MCF 10A (cell line): ENCODE measurements at regions not wholly inside any gene's neighbourhood (a gene's known extent, or its start where the extent isn't known, plus 50 kb on each side); places are given as distances from the start of the nearest gene placed in this dataset.
"Not testable (repeated sequence)": the region's sequence is repeated elsewhere in the genome, so short reads cannot be mapped to it uniquely, and the experiment has no call there.

ENCODE experiments used
- BruUV-seq: library from RNA; stranded (reverse); fragments of 400-500 nt; replicated peaks from 2 replicates; lab custom pipeline; 2021; lab: Mats Ljungman, UMichigan
- CTCF ChIA-PET: fragments of 300-600 bp; sonication (Branson Sonifier 250); formaldehyde crosslinking; extraction: SDS; loops from one replicate; lab custom pipeline; 2021; ENCODE audit warnings: antibody characterized with exemption, inconsistent platforms; lab: Yijun Ruan, JAX
- POLR2A ChIA-PET: fragments of 300-600, 350-650 bp; sonication (Branson Sonifier 250); formaldehyde crosslinking; extraction: SDS; loops from one replicate; lab custom pipeline; 2020; ENCODE audit warnings: antibody characterized with exemption, inconsistent platforms; lab: Yijun Ruan, JAX
- DNase-seq: peaks from one replicate; pipeline ENCODE4 v3.0.0-alpha.2; 2018; ENCODE audit not compliant: unreplicated experiment
- H3K27ac Mint-ChIP-seq: one replicate; pipeline ENCODE4 v1.8.0; 2022; ENCODE audit warnings: mild to moderate bottlenecking, low read depth, mixed read lengths; ENCODE audit not compliant: unreplicated experiment
- H3K27me3 Mint-ChIP-seq: one replicate; pipeline ENCODE4 v1.8.0; 2022; ENCODE audit warnings: mixed read lengths; ENCODE audit not compliant: insufficient read depth, unreplicated experiment
- H3K36me3 Mint-ChIP-seq: one replicate; pipeline ENCODE4 v1.8.0; 2022; ENCODE audit warnings: mild to moderate bottlenecking, moderate library complexity, mixed read lengths; ENCODE audit not compliant: insufficient read depth, unreplicated experiment
- H3K4me1 Mint-ChIP-seq: one replicate; pipeline ENCODE4 v1.8.0; 2022; ENCODE audit warnings: mixed read lengths; ENCODE audit not compliant: insufficient read depth, unreplicated experiment
- H3K4me3 Mint-ChIP-seq: one replicate; pipeline ENCODE4 v1.8.0; 2022; ENCODE audit warnings: mild to moderate bottlenecking, moderate library complexity, mixed read lengths; ENCODE audit not compliant: unreplicated experiment
- H3K9me3 Mint-ChIP-seq: one replicate; pipeline ENCODE4 v1.8.0; 2022; ENCODE audit warnings: mixed read lengths; ENCODE audit not compliant: unreplicated experiment
- intact Hi-C: fragments of 100-400 bp; cut with micrococcal nuclease; formaldehyde crosslinking; loops from 2 replicates; pipeline ENCODE4 v1.14.1; 2022
- TF ChIP-seq, protein P1 (sequence below): fragments of 200-600 bp; IDR thresholded peaks from one replicate; pipeline ENCODE4 v1.8.0; 2022; ENCODE audit warnings: antibody characterized with exemption, mild to moderate bottlenecking; ENCODE audit not compliant: unreplicated experiment

DNA sequence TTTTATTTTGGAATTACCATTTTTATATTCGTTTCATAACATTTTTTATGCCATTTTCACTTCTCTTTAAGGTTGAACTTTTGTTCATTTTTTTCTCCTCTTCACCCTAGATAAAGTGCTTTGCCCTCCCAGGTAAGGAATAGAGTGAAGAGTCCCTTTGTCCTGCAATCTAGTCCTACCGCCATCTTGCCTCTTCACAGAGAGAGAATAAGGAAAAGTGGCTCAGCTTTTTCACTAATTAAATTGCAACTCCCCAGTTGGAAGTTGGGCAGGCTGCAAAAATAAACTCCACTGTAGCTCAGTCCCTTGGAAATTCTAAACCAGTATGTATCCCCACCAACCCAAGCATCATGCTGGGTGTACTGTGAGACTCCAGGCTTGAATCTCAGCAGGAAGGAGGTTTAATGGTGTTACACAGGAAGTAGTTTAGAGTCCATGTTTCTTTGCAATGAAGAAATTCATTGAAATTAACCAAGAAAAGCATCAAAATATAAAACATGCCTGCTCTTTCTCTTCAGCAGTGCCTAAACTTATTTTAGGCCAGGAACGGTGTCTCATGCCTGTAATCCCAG, 60.3 kb upstream of the PCSK1 start:
- TSS peak; percentile 67 for BruUV-seq
- TF ChIP-seq, protein P1, sequence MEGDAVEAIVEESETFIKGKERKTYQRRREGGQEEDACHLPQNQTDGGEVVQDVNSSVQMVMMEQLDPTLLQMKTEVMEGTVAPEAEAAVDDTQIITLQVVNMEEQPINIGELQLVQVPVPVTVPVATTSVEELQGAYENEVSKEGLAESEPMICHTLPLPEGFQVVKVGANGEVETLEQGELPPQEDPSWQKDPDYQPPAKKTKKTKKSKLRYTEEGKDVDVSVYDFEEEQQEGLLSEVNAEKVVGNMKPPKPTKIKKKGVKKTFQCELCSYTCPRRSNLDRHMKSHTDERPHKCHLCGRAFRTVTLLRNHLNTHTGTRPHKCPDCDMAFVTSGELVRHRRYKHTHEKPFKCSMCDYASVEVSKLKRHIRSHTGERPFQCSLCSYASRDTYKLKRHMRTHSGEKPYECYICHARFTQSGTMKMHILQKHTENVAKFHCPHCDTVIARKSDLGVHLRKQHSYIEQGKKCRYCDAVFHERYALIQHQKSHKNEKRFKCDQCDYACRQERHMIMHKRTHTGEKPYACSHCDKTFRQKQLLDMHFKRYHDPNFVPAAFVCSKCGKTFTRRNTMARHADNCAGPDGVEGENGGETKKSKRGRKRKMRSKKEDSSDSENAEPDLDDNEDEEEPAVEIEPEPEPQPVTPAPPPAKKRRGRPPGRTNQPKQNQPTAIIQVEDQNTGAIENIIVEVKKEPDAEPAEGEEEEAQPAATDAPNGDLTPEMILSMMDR: no peak
- CTCF ChIA-PET: interaction anchor here (1.3 to 1.9 kb wide), 3 partner anchors 13 to 108 kb away, joined by 4 to 10 read pairs (median 8); no protein-coding TSS in a partner anchor
- peak; percentile 29 for DNase-seq
- Mint-ChIP-seq H3K4me3 (no peak overlapping the region), H3K27ac (peak overlapping the region; percentile 96), H3K9me3 (no peaks in the 10 kb centered on the region), H3K4me1 (peaks cover 10% of the 10 kb centered on the region), H3K27me3 (no peaks in the 10 kb centered on the region), H3K36me3 (no peaks in the 10 kb centered on the region)
- POLR2A ChIA-PET: interaction anchor here (0.6 to 3.9 kb wide), 10 partner anchors 16 to 209 kb away, joined by 3 to 38 read pairs (median 4); no protein-coding TSS in a partner anchor
- intact Hi-C loops: no loop called here

DNA sequence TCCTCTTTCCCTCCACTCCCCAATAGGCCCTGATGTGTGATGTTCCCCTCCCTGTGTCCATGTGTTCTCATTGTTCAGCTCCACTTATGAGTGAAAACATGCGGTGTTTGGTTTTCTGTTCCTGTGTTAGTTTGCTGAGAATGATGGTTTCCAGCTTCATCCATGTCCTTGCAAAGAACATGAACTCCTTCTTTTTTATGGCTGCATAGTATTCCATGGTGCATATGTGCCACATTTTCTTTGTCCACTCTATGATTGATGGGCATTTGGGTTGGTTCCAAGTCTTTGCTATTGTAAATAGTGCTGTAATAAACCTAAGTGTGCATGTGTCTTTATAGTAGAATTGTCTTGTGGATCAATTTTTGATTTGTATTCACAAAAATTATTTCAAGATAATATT, 62.4 kb upstream of the PCSK1 start:
- CTCF ChIA-PET: interaction anchor here (0.9 kb wide), 1 partner anchor 16 kb away, joined by 4 read pairs; no protein-coding TSS in a partner anchor
- DNase-seq, H3K4me3 Mint-ChIP-seq: not testable (repeated sequence)

DNA sequence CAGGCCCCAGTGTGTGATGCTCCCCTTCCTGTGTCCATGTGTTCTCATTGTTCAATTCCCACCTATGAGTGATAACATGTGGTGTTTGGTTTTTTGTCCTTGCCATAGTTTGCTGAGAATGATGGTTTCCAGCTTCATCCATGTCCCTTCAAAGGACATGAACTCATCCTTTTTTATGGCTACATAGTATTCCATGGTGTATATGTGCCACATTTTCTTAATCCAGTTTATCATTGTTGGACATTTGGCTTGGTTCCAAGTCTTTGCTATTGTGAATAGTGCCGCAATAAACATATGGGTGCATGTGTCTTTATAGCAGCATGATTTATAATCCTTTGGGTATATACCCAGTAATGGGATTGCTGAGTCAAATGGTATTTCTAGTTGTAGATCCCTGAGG, 64.0 kb upstream of the PCSK1 start:
- BruUV-seq, H3K27me3 Mint-ChIP-seq: not testable (repeated sequence)

More for the DNA sequence above, 62.4 kb upstream of the PCSK1 start:
- H3K9me3 Mint-ChIP-seq, H3K36me3 Mint-ChIP-seq, H3K27ac Mint-ChIP-seq, BruUV-seq, intact Hi-C loops, H3K27me3 Mint-ChIP-seq: not testable (repeated sequence)
- POLR2A ChIA-PET: interaction anchor here (3.9 kb wide), 1 partner anchor 14 kb away, joined by 38 read pairs; no protein-coding TSS in a partner anchor
- peaks cover 15% of the 10 kb centered on the region for H3K4me1 Mint-ChIP-seq

DNA sequence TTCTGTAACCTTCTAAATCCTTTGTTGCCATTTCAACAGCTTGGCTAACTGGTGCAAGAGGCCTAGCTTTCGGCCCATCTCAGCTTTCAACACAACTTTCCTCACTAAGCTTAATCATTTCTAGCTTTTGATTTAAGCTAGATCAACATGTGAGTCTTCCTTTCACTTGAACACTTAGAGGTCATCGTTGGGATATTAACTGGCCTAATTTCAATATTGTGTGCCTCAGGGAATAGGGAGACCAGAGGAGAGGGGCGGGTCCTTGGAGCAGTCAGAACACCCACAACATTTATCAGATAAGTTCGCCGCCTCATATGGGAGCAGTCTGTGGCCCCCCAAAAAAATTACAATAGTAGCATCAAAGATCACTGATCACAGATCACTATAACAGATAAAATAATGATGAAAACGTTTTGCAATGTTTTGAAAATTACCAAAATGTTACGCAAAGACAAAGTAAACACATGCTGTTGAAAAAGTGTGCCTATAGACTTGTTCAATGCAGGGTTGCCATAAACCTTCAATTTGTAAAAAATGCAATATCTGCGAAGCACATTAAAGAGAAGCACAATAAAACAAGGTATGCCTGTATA, 66.8 kb upstream of the PCSK1 start:
- intact Hi-C loops: no loop called here
- CTCF ChIA-PET: no interaction called here

More for the DNA sequence above, 64.0 kb upstream of the PCSK1 start:
- H3K9me3 Mint-ChIP-seq, H3K27ac Mint-ChIP-seq, DNase-seq, POLR2A ChIA-PET, H3K4me3 Mint-ChIP-seq, H3K36me3 Mint-ChIP-seq, CTCF ChIA-PET, intact Hi-C loops: not testable (repeated sequence)
- peaks cover 15% of the 10 kb centered on the region for H3K4me1 Mint-ChIP-seq

More for the DNA sequence above, 66.8 kb upstream of the PCSK1 start:
- POLR2A ChIA-PET: interaction anchor here (0.7 to 2.3 kb wide), 2 partner anchors 10 to 157 kb away, joined by 4 to 12 read pairs; no protein-coding TSS in a partner anchor
- H3K27ac Mint-ChIP-seq: no peak overlapping the region
- no peaks in the 10 kb centered on the region for H3K9me3 Mint-ChIP-seq
- H3K4me1 Mint-ChIP-seq: peaks cover 12% of the 10 kb centered on the region
- BruUV-seq: no TSS peak
- DNase-seq: no peak
- TF ChIP-seq, protein P1: no peak
- H3K36me3 Mint-ChIP-seq: no peaks in the 10 kb centered on the region
- no peaks in the 10 kb centered on the region for H3K27me3 Mint-ChIP-seq
- no peak overlapping the region for H3K4me3 Mint-ChIP-seq
